GM18907 (cell line): ENCODE measurements at regions not wholly inside any gene's neighbourhood (a gene's known extent, or its start where the extent isn't known, plus 50 kb on each side); places are given as distances from the start of the nearest gene placed in this dataset.

Experiments used
- ATAC-seq: cut with Tn5 transposase; IDR thresholded peaks from one replicate; pipeline ENCODE4 v1.9.1; 2021; ENCODE audit warnings: mild to moderate bottlenecking, moderate library complexity; ENCODE audit not compliant: unreplicated experiment

GRCh38 chr2:219946529-219946928 is 319.1 kb downstream of the SLC4A3 start:
- ATAC-seq, result peak; percentile 59

GRCh38 chr2:219947575-219947974 is 320.1 kb downstream of the SLC4A3 start:
- ATAC-seq, result no peak

- no peak for ATAC-seq
Measured at GRCh38 chr2:219949053-219949452, 321.6 kb downstream of the SLC4A3 start.

- ATAC-seq, result no peak
Measured at GRCh38 chr2:219951099-219951498, 323.7 kb downstream of the SLC4A3 start.

GRCh38 chr2:219954331-219954730 is 326.9 kb downstream of the SLC4A3 start:
- ATAC-seq, result no peak

- no peak for ATAC-seq
Measured at GRCh38 chr2:219957820-219958219, 330.4 kb downstream of the SLC4A3 start.

GRCh38 chr2:219958941-219959340 is 331.5 kb downstream of the SLC4A3 start:
- no peak for ATAC-seq

GRCh38 chr2:219959471-219959870 is 332.0 kb downstream of the SLC4A3 start:
- ATAC-seq, result no peak

- ATAC-seq, result no peak
Measured at GRCh38 chr2:219961947-219962498, 334.6 kb downstream of the SLC4A3 start.

- ATAC-seq, result no peak
Measured at GRCh38 chr2:219962801-219963200, 335.4 kb downstream of the SLC4A3 start.

- ATAC-seq, result no peak
Measured at GRCh38 chr2:219965287-219966194, 338.1 kb downstream of the SLC4A3 start.

GRCh38 chr2:219967247-219968245 is 340.1 kb downstream of the SLC4A3 start:
- no peak for ATAC-seq

- ATAC-seq, result no peak
Measured at GRCh38 chr2:219968685-219969345, 341.4 kb downstream of the SLC4A3 start.

GRCh38 chr2:219969508-219969907 is 342.1 kb downstream of the SLC4A3 start:
- no peak for ATAC-seq

GRCh38 chr2:219973136-219973535 is 345.7 kb downstream of the SLC4A3 start:
- no peak for ATAC-seq

GRCh38 chr2:219976871-219977270 is 349.4 kb downstream of the SLC4A3 start:
- ATAC-seq, result no peak

GRCh38 chr2:219980638-219981037 is 353.2 kb downstream of the SLC4A3 start:
- no peak for ATAC-seq

- ATAC-seq, result no peak
Measured at GRCh38 chr2:219983836-219984235, 356.4 kb downstream of the SLC4A3 start.

GRCh38 chr2:219985017-219985416 is 357.6 kb downstream of the SLC4A3 start:
- ATAC-seq, result no peak

- no peak for ATAC-seq
Measured at GRCh38 chr2:219987830-219988229, 360.4 kb downstream of the SLC4A3 start.

GRCh38 chr2:219989744-219990143 is 362.3 kb downstream of the SLC4A3 start:
- no peak for ATAC-seq
